Body of pancreas (tissue), 4 donors: ENCODE measurements at regions not wholly inside any gene's neighbourhood (a gene's known extent, or its start where the extent isn't known, plus 50 kb on each side); places are given as distances from the start of the nearest gene placed in this dataset.

Experiments
- POLR2A ChIP-seq, 3 donors: fragments of 450-650 bp; IDR thresholded peaks; one replicate each; pipeline ENCODE4 v1.6.1; 2016; ENCODE audit warnings: antibody characterized with exemption in 3 of 3, mild to moderate bottlenecking in 2 of 3
- TF ChIP-seq, protein P1 (sequence below), 7 experiments: fragments of 450-650 bp in 4 of 7; fragments of 200-600 bp in 3 of 7; sonication (generic) in 3 of 7; IDR thresholded peaks; one replicate each; pipeline ENCODE4 v1.5.1; 2016 to 2019; ENCODE audit warnings: antibody characterized with exemption in 7 of 7

DNA sequence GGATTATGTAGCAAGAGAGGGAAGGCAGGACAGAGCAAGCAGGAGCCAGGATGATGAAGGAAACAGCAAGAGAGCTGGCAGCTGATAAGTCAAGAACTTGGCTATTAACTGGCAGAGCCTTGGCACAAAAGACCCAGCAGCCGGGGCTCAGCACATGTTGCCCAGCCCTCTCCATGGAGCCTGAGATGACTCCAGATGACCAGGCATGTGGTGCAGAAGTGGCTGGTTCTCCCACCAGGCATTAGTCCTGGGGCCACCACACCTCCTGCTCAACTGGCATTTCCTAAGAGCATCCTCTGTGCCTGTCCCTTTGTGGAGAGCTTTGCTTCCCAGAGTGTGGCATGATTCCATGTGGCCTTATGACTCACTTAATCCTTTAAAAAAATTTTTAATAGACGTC lies 522.6 kb downstream of the MN1 start:
- TF ChIP-seq, protein P1, sequence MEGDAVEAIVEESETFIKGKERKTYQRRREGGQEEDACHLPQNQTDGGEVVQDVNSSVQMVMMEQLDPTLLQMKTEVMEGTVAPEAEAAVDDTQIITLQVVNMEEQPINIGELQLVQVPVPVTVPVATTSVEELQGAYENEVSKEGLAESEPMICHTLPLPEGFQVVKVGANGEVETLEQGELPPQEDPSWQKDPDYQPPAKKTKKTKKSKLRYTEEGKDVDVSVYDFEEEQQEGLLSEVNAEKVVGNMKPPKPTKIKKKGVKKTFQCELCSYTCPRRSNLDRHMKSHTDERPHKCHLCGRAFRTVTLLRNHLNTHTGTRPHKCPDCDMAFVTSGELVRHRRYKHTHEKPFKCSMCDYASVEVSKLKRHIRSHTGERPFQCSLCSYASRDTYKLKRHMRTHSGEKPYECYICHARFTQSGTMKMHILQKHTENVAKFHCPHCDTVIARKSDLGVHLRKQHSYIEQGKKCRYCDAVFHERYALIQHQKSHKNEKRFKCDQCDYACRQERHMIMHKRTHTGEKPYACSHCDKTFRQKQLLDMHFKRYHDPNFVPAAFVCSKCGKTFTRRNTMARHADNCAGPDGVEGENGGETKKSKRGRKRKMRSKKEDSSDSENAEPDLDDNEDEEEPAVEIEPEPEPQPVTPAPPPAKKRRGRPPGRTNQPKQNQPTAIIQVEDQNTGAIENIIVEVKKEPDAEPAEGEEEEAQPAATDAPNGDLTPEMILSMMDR (IDR thresholded peaks at IDR 0.05), result no peak
- no peak for TF ChIP-seq POLR2A (IDR thresholded peaks at IDR 0.05)
